ENCODE measurements at regions not wholly inside any gene's neighbourhood (a gene's known extent, or its start where the extent isn't known, plus 50 kb on each side); places are given as distances from the start of the nearest gene placed in this dataset.

DNA sequence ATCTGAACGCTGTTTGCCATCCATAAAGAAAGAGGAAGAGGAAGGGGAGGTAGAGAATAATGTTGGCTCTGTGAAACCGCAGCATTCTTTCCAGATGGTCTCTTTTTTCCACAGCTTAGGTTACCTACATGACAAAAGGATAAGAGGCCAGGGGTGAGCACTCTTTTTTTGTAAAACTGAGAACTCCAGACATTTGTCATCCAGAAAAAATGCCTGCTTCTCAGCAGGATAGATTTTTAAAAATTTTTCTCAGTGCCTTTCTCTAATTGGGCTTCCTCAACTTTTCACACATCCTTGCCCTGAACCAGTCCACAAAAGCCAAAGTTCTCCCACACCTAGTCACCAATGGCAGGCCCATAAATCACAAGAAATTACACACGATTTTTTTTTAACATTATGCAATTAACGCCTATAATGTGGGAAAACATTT lies 158.1 kb upstream of the TENM3 start:
- no peak for TF ChIP-seq CTCF (IDR thresholded peaks at IDR 0.05; ENCODE audit: extremely low read depth, low read depth, low read length)
- Histone ChIP-seq H3K79me2 (ENCODE audit: insufficient read depth, low read length) (no peaks in the 10 kb centered on the region), H3K27ac (ENCODE audit: low read depth, low read length) (no peak overlapping the region), H3K4me2 (ENCODE audit: insufficient read depth, low read length) (no peak overlapping the region), H3K9me3 (ENCODE audit: low read depth, low read length) (no peaks in the 10 kb centered on the region), H3K4me1 (ENCODE audit: insufficient read depth, low read length) (no peaks in the 10 kb centered on the region), H3K27me3 (ENCODE audit: insufficient read depth, low read length) (no peaks in the 10 kb centered on the region), H4K20me1 (ENCODE audit: insufficient read depth, low read length) (no peaks in the 10 kb centered on the region), H3K36me3 (ENCODE audit: insufficient read depth, low read length) (no peaks in the 10 kb centered on the region), H2AFZ (ENCODE audit: low read length) (peak overlapping the region; percentile 37), H3K4me3 (ENCODE audit: insufficient read depth, low read length) (no peak overlapping the region)
- no peak for DNase-seq (ENCODE audit: insufficient read length, low spot score, missing footprints)

GRCh38 chr4:182089326-182089725 lies 153.9 kb upstream of the TENM3 start:
- DNase-seq (ENCODE audit: insufficient read length, low spot score, missing footprints): peak; percentile 35

DNA sequence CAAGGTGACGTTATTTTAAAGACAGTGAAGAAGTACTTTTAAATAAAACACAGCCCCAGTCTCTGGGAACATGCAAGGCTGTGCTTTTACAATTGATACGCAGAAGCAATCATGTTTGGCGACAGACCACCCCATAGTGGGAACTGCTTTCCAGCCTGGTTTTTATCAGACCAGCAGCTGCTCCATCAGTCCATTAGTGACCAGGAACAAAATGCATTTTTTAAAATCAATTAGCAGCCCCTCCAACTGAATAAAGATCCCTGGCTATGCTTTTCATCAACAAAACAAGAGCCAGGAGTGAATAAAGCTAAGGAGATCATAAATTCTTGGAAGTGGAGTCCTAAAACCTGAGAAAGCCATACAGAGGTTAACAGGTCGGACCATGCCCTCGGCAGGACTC lies 153.0 kb upstream of the TENM3 start:
- Histone ChIP-seq H3K27ac (ENCODE audit: low read depth, low read length) (no peak overlapping the region), H4K20me1 (ENCODE audit: insufficient read depth, low read length) (no peaks in the 10 kb centered on the region), H3K4me1 (ENCODE audit: insufficient read depth, low read length) (no peaks in the 10 kb centered on the region), H3K27me3 (ENCODE audit: insufficient read depth, low read length) (no peaks in the 10 kb centered on the region), H3K4me3 (ENCODE audit: insufficient read depth, low read length) (no peak overlapping the region), H3K36me3 (ENCODE audit: insufficient read depth, low read length) (no peaks in the 10 kb centered on the region), H3K4me2 (ENCODE audit: insufficient read depth, low read length) (no peak overlapping the region), H3K79me2 (ENCODE audit: insufficient read depth, low read length) (no peaks in the 10 kb centered on the region), H2AFZ (ENCODE audit: low read length) (no peak overlapping the region), H3K9me3 (ENCODE audit: low read depth, low read length) (no peaks in the 10 kb centered on the region)
- no peak for DNase-seq (ENCODE audit: insufficient read length, low spot score, missing footprints)
- no peak for TF ChIP-seq CTCF (IDR thresholded peaks at IDR 0.05; ENCODE audit: extremely low read depth, low read depth, low read length)

More at GRCh38 chr4:182089326-182089725, 153.9 kb upstream of the TENM3 start:
- Histone ChIP-seq H3K27ac (ENCODE audit: low read depth, low read length) (no peak overlapping the region), H3K27me3 (ENCODE audit: insufficient read depth, low read length) (no peaks in the 10 kb centered on the region), H4K20me1 (ENCODE audit: insufficient read depth, low read length) (no peaks in the 10 kb centered on the region), H2AFZ (ENCODE audit: low read length) (no peak overlapping the region), H3K36me3 (ENCODE audit: insufficient read depth, low read length) (no peaks in the 10 kb centered on the region), H3K4me3 (ENCODE audit: insufficient read depth, low read length) (no peak overlapping the region), H3K4me1 (ENCODE audit: insufficient read depth, low read length) (no peaks in the 10 kb centered on the region), H3K4me2 (ENCODE audit: insufficient read depth, low read length) (peak overlapping the region; percentile 48), H3K79me2 (ENCODE audit: insufficient read depth, low read length) (no peaks in the 10 kb centered on the region), H3K9me3 (ENCODE audit: low read depth, low read length) (no peaks in the 10 kb centered on the region)
- TF ChIP-seq CTCF (IDR thresholded peaks at IDR 0.05; ENCODE audit: extremely low read depth, low read depth, low read length): peak; percentile 45

- H3K4me3 ChIP-seq (ENCODE audit: insufficient read depth, low read length): no peak overlapping the region
- H4K20me1 ChIP-seq (ENCODE audit: insufficient read depth, low read length): no peaks in the 10 kb centered on the region
- H3K4me1 ChIP-seq (ENCODE audit: insufficient read depth, low read length): no peaks in the 10 kb centered on the region
- H3K27ac ChIP-seq (ENCODE audit: low read depth, low read length): no peak overlapping the region
- TF ChIP-seq CTCF (IDR thresholded peaks at IDR 0.05; ENCODE audit: extremely low read depth, low read depth, low read length): no peak
- H2AFZ ChIP-seq (ENCODE audit: low read length): no peak overlapping the region
- no peak for DNase-seq (ENCODE audit: insufficient read length, low spot score, missing footprints)
- H3K9me3 ChIP-seq (ENCODE audit: low read depth, low read length): no peaks in the 10 kb centered on the region
- H3K4me2 ChIP-seq (ENCODE audit: insufficient read depth, low read length): no peak overlapping the region
- no peaks in the 10 kb centered on the region for H3K27me3 ChIP-seq (ENCODE audit: insufficient read depth, low read length)
- no peaks in the 10 kb centered on the region for H3K36me3 ChIP-seq (ENCODE audit: insufficient read depth, low read length)
- H3K79me2 ChIP-seq (ENCODE audit: insufficient read depth, low read length): no peaks in the 10 kb centered on the region
Observed at GRCh38 chr4:182091128-182091527, 152.1 kb upstream of the TENM3 start.
